ENCODE measurements at regions not wholly inside any gene's neighbourhood (a gene's known extent, or its start where the extent isn't known, plus 50 kb on each side); places are given as distances from the start of the nearest gene placed in this dataset.
A peak's percentile ranks its signal among the peaks of the same experiment; 100 is the strongest.

DNA sequence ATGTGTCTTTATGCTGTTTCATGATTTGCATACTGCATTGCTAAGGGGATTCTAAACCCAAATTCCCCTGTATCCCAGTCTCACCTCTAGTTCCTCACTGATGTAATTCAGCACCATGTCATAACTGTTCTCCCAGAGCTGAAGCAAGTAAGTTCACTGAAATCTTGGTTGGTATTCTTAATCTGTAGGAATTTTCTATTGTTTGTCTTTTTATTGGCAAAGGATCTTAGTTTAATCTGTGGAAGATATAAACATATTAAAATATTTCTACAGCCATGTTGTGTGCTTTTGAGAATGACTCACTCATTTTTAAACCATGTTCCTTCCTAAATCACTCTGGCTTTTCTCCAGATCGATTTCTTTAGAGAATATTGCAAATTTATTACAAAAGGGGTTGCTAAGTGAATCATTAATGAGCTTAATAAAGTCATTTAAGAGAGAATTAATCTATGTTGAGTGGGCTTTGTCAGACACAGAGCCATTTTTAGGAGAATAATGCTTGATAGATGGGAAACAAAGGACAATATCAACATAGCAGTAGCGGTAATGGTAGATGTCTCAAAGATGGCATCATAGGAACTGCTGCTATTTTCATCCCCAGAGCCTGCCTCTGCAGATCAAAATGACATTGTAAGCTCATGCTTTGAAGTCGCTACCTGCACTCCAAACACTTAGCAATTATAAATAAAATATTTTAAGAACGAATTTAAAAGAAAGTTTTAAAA is 110.0 kb downstream of the ENC1 start:
- H3K9me1 ChIP-seq (replicated peaks; ENCODE audit: control insufficient read depth, extremely low read depth, insufficient read depth, low read length), result no peaks in the 10 kb centered on the region
- intact Hi-C loops (cut with micrococcal nuclease), result no loop called here
- BruUV-seq (replicated peaks), result no TSS peak
- no peaks in the 10 kb centered on the region for H3K9me3 ChIP-seq (replicated peaks; ENCODE audit: control insufficient read depth, insufficient read depth, low read length)
- H3K4me2 ChIP-seq (ENCODE audit: insufficient read depth, low read length), result no peak overlapping the region
- H3K4me3 ChIP-seq (replicated peaks in 1 of 3; ENCODE audit: insufficient read depth in 1 of 3, low read depth in 1 of 3, low read length in 3 of 3), result no peak overlapping the region
- no peaks in the 10 kb centered on the region for H3K36me3 ChIP-seq (ENCODE audit: control insufficient read depth in 2 of 2, extremely low read depth in 1 of 2, insufficient read depth in 2 of 2, low read length in 2 of 2)
- H3K4me1 ChIP-seq (ENCODE audit: control insufficient read depth, extremely low read depth, insufficient read depth, low read length), result no peaks in the 10 kb centered on the region
- TF ChIP-seq FOS (IDR thresholded peaks at IDR 0.05; ENCODE audit: borderline replicate concordance, insufficient read depth, low read length), result peak; percentile 33
- TF ChIP-seq EZH2 (IDR thresholded peaks at IDR 0.05; ENCODE audit: borderline replicate concordance, low read depth, low read length, severe bottlenecking), result no peak
- no peak for TF ChIP-seq POLR2A (IDR thresholded peaks at IDR 0.05; ENCODE audit: low read depth, low read length)
- TF ChIP-seq GATA2 (IDR thresholded peaks at IDR 0.05; ENCODE audit: insufficient read depth, insufficient read length, low read depth, low read length), result no peak
- POLR2A ChIA-PET, result no interaction called here
- H4K20me1 ChIP-seq (replicated peaks; ENCODE audit: control insufficient read depth, extremely low read depth, insufficient read depth, low read length), result no peaks in the 10 kb centered on the region
- H2AFZ ChIP-seq (ENCODE audit: low read depth, low read length), result no peak overlapping the region
- H3K79me2 ChIP-seq (ENCODE audit: control insufficient read depth, insufficient read depth, low read length), result no peaks in the 10 kb centered on the region
- H3K27ac ChIP-seq (ENCODE audit: insufficient read depth, low read depth, low read length), result no peak overlapping the region
- H3K27me3 ChIP-seq (ENCODE audit: control insufficient read depth in 2 of 2, insufficient read depth in 2 of 2, low read length in 2 of 2), result no peaks in the 10 kb centered on the region
- CTCF ChIA-PET, result interaction anchor here (0.7 to 1.0 kb wide), 2 partner anchors 9 to 13 kb away, joined by 3 read pairs; no protein-coding TSS in a partner anchor
- FAIRE-seq, result peak; percentile 48
- dilution Hi-C loops (cut with MboI; ENCODE audit: extremely low pct_ligation_motif_present, low sequenced_read_pairs), result no loop called here
- H3K9ac ChIP-seq (replicated peaks; ENCODE audit: extremely low read depth, insufficient read depth, low read length), result no peak overlapping the region
- DNase-seq (ENCODE audit: low read depth, low spot score), result peak; percentile 41

DNA sequence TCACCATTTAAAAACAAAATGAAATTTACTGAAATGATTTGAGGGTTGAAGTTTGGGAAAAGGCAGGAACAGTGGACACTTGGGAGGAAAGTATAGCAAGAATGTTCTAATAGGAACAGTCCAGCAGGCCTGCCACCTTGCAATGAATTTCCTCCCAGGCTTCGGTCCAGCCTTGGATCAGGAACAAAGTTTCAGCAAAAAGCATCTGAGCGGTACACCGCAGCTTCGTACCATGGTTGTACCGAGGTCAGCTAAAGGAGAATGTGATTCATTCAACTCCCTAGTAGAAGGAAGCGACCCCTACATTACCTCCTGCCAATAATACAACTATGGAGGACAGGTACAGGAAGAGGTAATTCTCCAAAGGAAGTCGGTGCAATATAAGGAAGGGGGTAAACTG is 111.4 kb downstream of the ENC1 start:
- no peaks in the 10 kb centered on the region for H3K9me3 ChIP-seq (replicated peaks; ENCODE audit: control insufficient read depth, insufficient read depth, low read length)
- no peaks in the 10 kb centered on the region for H3K36me3 ChIP-seq (ENCODE audit: control insufficient read depth in 2 of 2, extremely low read depth in 1 of 2, insufficient read depth in 2 of 2, low read length in 2 of 2)
- TF ChIP-seq POLR2A (IDR thresholded peaks at IDR 0.05; ENCODE audit: low read depth, low read length) (no peak), POLR2AphosphoS5 (IDR thresholded peaks at IDR 0.05; ENCODE audit: insufficient read depth, low read depth, low read length) (no peak), EZH2 (IDR thresholded peaks at IDR 0.05; ENCODE audit: borderline replicate concordance, low read depth, low read length, severe bottlenecking) (no peak), GATA2 (IDR thresholded peaks at IDR 0.05; ENCODE audit: insufficient read depth, insufficient read length, low read depth, low read length) (no peak), JUN (IDR thresholded peaks at IDR 0.05; ENCODE audit: borderline replicate concordance, insufficient read depth, insufficient read length, low read depth) (no peak), MYC (IDR thresholded peaks at IDR 0.05; ENCODE audit: low read depth, low read length) (no peak), FOS (IDR thresholded peaks at IDR 0.05; ENCODE audit: borderline replicate concordance, insufficient read depth, low read length) (no peak)
- TF ChIP-seq, protein P1, sequence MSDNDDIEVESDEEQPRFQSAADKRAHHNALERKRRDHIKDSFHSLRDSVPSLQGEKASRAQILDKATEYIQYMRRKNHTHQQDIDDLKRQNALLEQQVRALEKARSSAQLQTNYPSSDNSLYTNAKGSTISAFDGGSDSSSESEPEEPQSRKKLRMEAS (IDR thresholded peaks at IDR 0.05; ENCODE audit: insufficient read depth, insufficient read length), result no peak
- TF ChIP-seq, protein P2, sequence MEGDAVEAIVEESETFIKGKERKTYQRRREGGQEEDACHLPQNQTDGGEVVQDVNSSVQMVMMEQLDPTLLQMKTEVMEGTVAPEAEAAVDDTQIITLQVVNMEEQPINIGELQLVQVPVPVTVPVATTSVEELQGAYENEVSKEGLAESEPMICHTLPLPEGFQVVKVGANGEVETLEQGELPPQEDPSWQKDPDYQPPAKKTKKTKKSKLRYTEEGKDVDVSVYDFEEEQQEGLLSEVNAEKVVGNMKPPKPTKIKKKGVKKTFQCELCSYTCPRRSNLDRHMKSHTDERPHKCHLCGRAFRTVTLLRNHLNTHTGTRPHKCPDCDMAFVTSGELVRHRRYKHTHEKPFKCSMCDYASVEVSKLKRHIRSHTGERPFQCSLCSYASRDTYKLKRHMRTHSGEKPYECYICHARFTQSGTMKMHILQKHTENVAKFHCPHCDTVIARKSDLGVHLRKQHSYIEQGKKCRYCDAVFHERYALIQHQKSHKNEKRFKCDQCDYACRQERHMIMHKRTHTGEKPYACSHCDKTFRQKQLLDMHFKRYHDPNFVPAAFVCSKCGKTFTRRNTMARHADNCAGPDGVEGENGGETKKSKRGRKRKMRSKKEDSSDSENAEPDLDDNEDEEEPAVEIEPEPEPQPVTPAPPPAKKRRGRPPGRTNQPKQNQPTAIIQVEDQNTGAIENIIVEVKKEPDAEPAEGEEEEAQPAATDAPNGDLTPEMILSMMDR (IDR thresholded peaks at IDR 0.05; ENCODE audit: extremely low read depth in 1 of 2, insufficient read depth in 1 of 2, low read depth in 1 of 2, low read length in 2 of 2), result no peak
- no peak overlapping the region for H3K27ac ChIP-seq (ENCODE audit: insufficient read depth, low read depth, low read length)
- POLR2A ChIA-PET, result no interaction called here
- no peak for FAIRE-seq
- no TSS peak for BruUV-seq (replicated peaks)
- H3K4me2 ChIP-seq (ENCODE audit: insufficient read depth, low read length), result no peak overlapping the region
- intact Hi-C loops (cut with micrococcal nuclease), result no loop called here
- CTCF ChIA-PET, result no interaction called here
- H3K79me2 ChIP-seq (ENCODE audit: control insufficient read depth, insufficient read depth, low read length), result no peaks in the 10 kb centered on the region
- no peak overlapping the region for H3K4me3 ChIP-seq (replicated peaks in 1 of 3; ENCODE audit: insufficient read depth in 1 of 3, low read depth in 1 of 3, low read length in 3 of 3)
- dilution Hi-C loops (cut with MboI; ENCODE audit: extremely low pct_ligation_motif_present, low sequenced_read_pairs), result no loop called here
- H3K9ac ChIP-seq (replicated peaks; ENCODE audit: extremely low read depth, insufficient read depth, low read length), result no peak overlapping the region
- no peak overlapping the region for H2AFZ ChIP-seq (ENCODE audit: low read depth, low read length)
- H3K9me1 ChIP-seq (replicated peaks; ENCODE audit: control insufficient read depth, extremely low read depth, insufficient read depth, low read length), result no peaks in the 10 kb centered on the region
- no peaks in the 10 kb centered on the region for H3K4me1 ChIP-seq (ENCODE audit: control insufficient read depth, extremely low read depth, insufficient read depth, low read length)
- H3K27me3 ChIP-seq (ENCODE audit: control insufficient read depth in 2 of 2, insufficient read depth in 2 of 2, low read length in 2 of 2), result no peaks in the 10 kb centered on the region
- no peaks in the 10 kb centered on the region for H4K20me1 ChIP-seq (replicated peaks; ENCODE audit: control insufficient read depth, extremely low read depth, insufficient read depth, low read length)
- peak; percentile 67 for DNase-seq (ENCODE audit: low read depth, low spot score)

All from endothelial cell of umbilical vein (primary cell).